ENCODE measurements at regions not wholly inside any gene's neighbourhood (a gene's known extent, or its start where the extent isn't known, plus 50 kb on each side); places are given as distances from the start of the nearest gene placed in this dataset.

GRCh38 chr4:13982010-13982409 is 354.5 kb upstream of the BOD1L1 start:
- DNase-seq (ENCODE audit: low spot score), result peak; percentile 54
- Histone ChIP-seq H3K4me1 (ENCODE audit: control insufficient read depth in 4 of 4, insufficient read depth in 4 of 4, low read length in 3 of 4) (peaks cover 0 to 10% (median 0%) of the 10 kb centered on the region in 4 donors), H3K27me3 (ENCODE audit: control insufficient read depth in 4 of 4, insufficient read depth in 4 of 4, low read length in 3 of 4) (no peaks in the 10 kb centered on the region), H3K27ac (ENCODE audit: low read depth in 1 of 2, low read length in 2 of 2) (no peak overlapping the region), H3K36me3 (ENCODE audit: control insufficient read depth in 4 of 4, insufficient read depth in 3 of 4, low read depth in 1 of 4, low read length in 3 of 4) (no peaks in the 10 kb centered on the region), H3K4me3 (ENCODE audit: low read depth in 1 of 3, low read length in 3 of 3) (no peak overlapping the region), H3K9ac (ENCODE audit: low read depth in 1 of 2, low read length in 2 of 2) (no peak overlapping the region), H3K9me3 (ENCODE audit: control insufficient read depth in 4 of 4, low read length in 3 of 4) (no peaks in the 10 kb centered on the region)
- 69% methylated on average over 5 of the region's 5 CpGs for WGBS
- TF ChIP-seq SP1 (IDR thresholded peaks at IDR 0.05) (no peak), HNF4G (IDR thresholded peaks at IDR 0.05) (no peak), RXRA (IDR thresholded peaks at IDR 0.05) (no peak), YY1 (IDR thresholded peaks at IDR 0.05) (no peak), NR2F2 (IDR thresholded peaks at IDR 0.05) (no peak), JUND (IDR thresholded peaks at IDR 0.05) (no peak), HNF4A (conservative IDR thresholded peaks at IDR 0.05) (no peak)
- TF ChIP-seq, protein P1, sequence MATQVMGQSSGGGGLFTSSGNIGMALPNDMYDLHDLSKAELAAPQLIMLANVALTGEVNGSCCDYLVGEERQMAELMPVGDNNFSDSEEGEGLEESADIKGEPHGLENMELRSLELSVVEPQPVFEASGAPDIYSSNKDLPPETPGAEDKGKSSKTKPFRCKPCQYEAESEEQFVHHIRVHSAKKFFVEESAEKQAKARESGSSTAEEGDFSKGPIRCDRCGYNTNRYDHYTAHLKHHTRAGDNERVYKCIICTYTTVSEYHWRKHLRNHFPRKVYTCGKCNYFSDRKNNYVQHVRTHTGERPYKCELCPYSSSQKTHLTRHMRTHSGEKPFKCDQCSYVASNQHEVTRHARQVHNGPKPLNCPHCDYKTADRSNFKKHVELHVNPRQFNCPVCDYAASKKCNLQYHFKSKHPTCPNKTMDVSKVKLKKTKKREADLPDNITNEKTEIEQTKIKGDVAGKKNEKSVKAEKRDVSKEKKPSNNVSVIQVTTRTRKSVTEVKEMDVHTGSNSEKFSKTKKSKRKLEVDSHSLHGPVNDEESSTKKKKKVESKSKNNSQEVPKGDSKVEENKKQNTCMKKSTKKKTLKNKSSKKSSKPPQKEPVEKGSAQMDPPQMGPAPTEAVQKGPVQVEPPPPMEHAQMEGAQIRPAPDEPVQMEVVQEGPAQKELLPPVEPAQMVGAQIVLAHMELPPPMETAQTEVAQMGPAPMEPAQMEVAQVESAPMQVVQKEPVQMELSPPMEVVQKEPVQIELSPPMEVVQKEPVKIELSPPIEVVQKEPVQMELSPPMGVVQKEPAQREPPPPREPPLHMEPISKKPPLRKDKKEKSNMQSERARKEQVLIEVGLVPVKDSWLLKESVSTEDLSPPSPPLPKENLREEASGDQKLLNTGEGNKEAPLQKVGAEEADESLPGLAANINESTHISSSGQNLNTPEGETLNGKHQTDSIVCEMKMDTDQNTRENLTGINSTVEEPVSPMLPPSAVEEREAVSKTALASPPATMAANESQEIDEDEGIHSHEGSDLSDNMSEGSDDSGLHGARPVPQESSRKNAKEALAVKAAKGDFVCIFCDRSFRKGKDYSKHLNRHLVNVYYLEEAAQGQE (IDR thresholded peaks at IDR 0.05), result no peak
- TF ChIP-seq, protein P2, sequence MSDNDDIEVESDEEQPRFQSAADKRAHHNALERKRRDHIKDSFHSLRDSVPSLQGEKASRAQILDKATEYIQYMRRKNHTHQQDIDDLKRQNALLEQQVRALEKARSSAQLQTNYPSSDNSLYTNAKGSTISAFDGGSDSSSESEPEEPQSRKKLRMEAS (IDR thresholded peaks at IDR 0.05), result no peak
- TF ChIP-seq, protein P3, sequence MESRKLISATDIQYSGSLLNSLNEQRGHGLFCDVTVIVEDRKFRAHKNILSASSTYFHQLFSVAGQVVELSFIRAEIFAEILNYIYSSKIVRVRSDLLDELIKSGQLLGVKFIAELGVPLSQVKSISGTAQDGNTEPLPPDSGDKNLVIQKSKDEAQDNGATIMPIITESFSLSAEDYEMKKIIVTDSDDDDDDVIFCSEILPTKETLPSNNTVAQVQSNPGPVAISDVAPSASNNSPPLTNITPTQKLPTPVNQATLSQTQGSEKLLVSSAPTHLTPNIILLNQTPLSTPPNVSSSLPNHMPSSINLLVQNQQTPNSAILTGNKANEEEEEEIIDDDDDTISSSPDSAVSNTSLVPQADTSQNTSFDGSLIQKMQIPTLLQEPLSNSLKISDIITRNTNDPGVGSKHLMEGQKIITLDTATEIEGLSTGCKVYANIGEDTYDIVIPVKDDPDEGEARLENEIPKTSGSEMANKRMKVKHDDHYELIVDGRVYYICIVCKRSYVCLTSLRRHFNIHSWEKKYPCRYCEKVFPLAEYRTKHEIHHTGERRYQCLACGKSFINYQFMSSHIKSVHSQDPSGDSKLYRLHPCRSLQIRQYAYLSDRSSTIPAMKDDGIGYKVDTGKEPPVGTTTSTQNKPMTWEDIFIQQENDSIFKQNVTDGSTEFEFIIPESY (IDR thresholded peaks at IDR 0.05), result no peak
- TF ChIP-seq, protein P4, sequence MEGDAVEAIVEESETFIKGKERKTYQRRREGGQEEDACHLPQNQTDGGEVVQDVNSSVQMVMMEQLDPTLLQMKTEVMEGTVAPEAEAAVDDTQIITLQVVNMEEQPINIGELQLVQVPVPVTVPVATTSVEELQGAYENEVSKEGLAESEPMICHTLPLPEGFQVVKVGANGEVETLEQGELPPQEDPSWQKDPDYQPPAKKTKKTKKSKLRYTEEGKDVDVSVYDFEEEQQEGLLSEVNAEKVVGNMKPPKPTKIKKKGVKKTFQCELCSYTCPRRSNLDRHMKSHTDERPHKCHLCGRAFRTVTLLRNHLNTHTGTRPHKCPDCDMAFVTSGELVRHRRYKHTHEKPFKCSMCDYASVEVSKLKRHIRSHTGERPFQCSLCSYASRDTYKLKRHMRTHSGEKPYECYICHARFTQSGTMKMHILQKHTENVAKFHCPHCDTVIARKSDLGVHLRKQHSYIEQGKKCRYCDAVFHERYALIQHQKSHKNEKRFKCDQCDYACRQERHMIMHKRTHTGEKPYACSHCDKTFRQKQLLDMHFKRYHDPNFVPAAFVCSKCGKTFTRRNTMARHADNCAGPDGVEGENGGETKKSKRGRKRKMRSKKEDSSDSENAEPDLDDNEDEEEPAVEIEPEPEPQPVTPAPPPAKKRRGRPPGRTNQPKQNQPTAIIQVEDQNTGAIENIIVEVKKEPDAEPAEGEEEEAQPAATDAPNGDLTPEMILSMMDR (IDR thresholded peaks at IDR 0.05; ENCODE audit: low read depth, low read length, missing input control), result no peak

DNA sequence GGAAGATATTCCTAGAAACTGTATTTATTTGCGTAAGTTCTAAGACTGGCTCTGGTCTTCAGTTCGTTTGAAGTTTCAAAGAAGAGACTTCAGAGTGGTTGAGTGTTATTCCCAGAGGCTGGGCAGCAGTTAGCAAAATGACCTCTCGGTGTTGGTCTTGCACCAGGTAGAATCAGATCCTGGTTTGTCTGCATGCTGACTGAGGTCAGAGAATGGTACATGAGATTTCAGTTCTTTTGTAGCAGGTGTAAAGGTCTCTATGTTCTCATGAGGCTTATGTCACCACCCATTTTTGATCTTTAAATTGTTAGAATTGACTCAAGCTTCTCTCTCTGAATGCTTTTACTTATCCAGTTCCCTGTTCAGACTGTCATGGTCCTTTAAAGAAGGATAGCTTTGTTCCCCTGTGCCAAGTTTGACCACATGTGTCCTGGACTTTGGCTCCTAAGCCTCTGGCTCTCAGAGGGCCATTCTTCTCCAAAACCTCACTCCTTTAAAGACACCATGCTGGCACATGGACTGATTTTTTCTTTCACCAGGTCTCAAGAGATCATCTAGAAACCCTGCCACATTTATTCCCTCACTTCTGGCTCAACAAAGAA is 355.8 kb upstream of the BOD1L1 start:
- WGBS, result 69% methylated on average over 3 of the region's 3 CpGs
- Histone ChIP-seq H3K36me3 (ENCODE audit: control insufficient read depth in 4 of 4, insufficient read depth in 3 of 4, low read depth in 1 of 4, low read length in 3 of 4) (no peaks in the 10 kb centered on the region), H3K27me3 (ENCODE audit: control insufficient read depth in 4 of 4, insufficient read depth in 4 of 4, low read length in 3 of 4) (no peaks in the 10 kb centered on the region), H3K9me3 (ENCODE audit: control insufficient read depth in 4 of 4, low read length in 3 of 4) (no peaks in the 10 kb centered on the region), H3K4me1 (ENCODE audit: control insufficient read depth in 4 of 4, insufficient read depth in 4 of 4, low read length in 3 of 4) (peaks cover 0 to 10% (median 0%) of the 10 kb centered on the region in 4 donors), H3K27ac (ENCODE audit: low read depth in 1 of 2, low read length in 2 of 2) (no peak overlapping the region), H3K4me3 (ENCODE audit: low read depth in 1 of 3, low read length in 3 of 3) (no peak overlapping the region), H3K9ac (ENCODE audit: low read depth in 1 of 2, low read length in 2 of 2) (no peak overlapping the region)
- TF ChIP-seq, protein P1 (IDR thresholded peaks at IDR 0.05), result no peak
- TF ChIP-seq HNF4A (conservative IDR thresholded peaks at IDR 0.05) (peak; percentile 58 to 74), SP1 (IDR thresholded peaks at IDR 0.05) (peak; percentile 37), HNF4G (IDR thresholded peaks at IDR 0.05) (peak; percentile 17), NR2F2 (IDR thresholded peaks at IDR 0.05) (no peak), RAD21 (IDR thresholded peaks at IDR 0.05) (peak; percentile 60 to 74), RXRA (IDR thresholded peaks at IDR 0.05) (peak in 1 of 2 donors; percentile 29)
- no peak for DNase-seq (ENCODE audit: low spot score)

All from liver (tissue), 8 donors.